GM03348 (cell line): ENCODE measurements at regions not wholly inside any gene's neighbourhood (a gene's known extent, or its start where the extent isn't known, plus 50 kb on each side); places are given as distances from the start of the nearest gene placed in this dataset.

Experiments
- DNase-seq: peaks from one replicate; pipeline ENCODE4 v3.0.0; 2012; ENCODE audit warnings: low spot score

GRCh38 chr3:102529452-102529851 lies 94.6 kb downstream of the ZPLD1 start:
- no peak for DNase-seq

DNA sequence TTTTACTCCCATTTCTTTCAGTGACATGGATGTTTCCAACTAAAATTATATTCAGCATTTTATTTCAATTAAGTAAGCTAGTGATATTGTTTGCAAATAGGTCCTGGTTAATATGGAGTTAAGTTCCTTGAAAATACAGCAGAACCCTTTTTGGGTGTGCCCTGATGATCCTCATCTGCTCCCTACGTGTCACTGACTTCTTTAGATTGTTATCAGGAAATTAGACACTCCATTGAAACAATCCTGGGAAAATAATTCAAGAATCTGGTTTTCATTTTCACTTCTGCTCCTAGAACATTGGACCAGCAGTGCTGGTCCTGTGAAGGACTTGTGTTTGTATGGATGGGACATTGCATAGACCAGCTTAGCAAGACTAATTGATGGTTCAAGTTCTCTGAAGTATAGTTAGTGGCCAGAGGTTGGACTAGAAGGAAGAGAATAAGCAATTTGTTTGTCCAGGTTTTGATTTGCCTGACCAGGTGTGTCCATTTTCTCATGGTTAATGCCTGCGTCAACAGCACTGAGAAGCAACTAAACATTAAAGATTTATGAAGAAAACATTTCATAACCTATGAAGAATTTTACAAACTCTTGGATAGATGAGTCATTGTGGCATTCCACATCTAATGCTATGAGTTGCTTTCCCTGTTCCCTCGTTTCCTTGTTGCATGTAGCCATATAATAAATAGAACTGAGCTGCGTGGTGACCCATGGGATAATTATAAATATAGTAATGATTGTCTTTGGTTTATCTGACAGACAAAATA lies 95.8 kb downstream of the ZPLD1 start:
- DNase-seq = no peak

GRCh38 chr3:102531686-102532085 lies 96.9 kb downstream of the ZPLD1 start:
- no peak for DNase-seq

DNA sequence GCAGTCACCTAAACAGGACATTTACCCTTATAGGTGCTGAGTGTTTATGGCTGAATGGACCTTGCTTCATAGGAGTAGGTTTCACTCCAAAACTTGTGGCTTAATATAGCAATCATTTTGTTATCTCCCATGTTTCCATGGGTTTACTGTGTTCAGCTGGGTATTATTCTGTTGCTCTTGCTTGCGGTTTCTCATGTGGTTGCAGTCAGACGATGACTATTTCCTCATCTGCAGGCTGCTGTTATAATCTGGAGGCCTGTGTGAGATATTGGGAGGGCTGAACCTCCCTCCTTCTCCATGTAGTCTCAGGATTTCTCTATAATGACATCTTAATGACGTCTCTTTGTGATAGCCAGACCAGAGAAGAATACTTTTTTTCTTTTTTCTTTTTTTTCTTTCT lies 98.1 kb downstream of the ZPLD1 start:
- peak; percentile 9 for DNase-seq

DNA sequence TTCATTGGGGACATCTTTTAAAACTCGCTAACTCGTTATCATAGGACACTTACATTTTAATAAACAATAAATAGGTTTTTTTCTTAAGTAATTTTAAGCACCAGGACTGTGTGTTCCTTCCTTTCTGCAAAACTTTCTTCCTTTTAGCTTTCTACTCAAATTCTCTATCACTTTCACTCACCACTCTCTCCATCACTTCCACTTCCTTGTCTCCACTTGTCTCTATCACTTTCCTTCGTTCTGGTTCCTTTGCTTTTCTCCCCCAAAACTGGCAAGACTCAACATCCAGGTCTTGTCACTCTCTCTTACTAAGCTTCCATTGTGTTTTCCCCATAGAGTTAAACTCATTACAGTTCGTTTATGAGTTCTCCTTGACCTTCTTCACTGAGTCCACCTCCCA lies 99.0 kb downstream of the ZPLD1 start:
- DNase-seq = no peak

DNA sequence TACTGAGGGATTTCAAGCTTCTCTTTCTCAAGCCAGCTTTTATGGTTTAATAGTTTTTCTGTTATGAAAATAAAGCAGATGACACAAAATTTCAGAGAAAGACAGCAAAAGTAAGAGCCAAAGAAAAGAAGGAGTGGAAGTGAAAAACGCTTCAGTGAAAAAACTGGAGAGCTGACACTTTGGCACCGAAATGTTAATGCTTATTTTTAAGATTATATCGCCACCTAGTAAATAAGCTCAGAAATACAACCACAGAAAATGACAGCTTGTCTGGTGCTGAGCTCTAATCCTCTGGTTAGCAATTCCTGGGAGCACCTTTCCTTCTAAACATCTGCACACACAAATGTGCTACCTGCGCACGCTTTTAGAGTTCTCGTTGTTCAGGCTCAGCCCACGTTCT lies 101.6 kb downstream of the ZPLD1 start:
- DNase-seq = peak; percentile 33

DNA sequence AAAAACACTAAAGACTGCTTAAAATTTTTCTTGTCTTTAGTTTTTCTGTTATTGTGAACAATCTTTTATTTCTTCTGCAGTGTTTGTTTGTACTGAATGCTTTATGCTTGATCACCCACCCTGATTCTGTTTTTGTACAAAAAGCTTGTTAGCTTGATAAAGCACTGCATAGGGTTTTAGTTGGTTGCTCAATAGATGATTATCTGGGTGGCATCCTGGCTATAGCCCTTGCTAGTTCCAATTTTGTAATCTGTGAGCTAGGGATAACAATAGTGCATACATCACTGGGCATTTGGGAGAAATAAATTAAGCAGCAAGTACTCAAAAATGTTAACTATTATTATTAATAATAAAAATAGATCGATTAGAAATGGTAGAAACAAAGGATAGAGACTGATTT lies 102.3 kb downstream of the ZPLD1 start:
- DNase-seq = no peak

DNA sequence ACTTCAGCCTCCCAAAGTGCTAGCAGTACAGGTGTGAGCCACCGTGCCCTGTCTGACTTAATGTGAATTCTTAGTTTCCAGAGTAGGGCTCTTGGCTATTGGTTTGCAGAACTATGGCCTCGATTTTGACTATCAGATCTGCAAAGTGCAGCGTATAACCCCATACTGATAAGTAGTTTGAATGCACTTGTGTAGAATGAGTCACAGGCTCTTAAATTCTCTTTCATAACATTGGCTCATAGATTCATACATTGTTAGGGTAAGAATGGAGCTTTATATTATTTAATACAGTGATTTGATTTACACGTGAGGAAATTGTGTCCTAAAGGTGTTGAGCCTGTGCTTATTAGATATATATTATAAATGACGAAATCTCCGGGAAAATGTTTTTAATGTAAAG lies 109.9 kb downstream of the ZPLD1 start:
- DNase-seq = no peak

GRCh38 chr3:102545276-102545675 lies 110.5 kb downstream of the ZPLD1 start:
- DNase-seq = no peak

DNA sequence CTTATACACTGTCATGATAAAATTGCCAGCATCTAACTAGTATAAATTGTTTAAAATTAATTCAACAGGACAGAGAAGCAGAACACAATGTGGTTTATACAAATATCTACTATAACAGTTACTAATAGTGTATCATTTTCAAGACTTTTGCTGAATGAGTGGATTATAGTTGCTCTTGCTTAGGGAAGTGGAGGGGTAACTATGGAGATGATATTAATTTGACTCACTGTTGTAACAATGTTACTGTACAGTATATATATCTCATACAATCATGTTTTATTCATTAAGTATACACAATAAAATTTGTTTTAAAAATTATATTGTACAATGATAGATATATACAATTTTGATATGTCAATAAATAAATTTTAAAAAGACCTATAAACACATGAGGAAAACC lies 119.1 kb downstream of the ZPLD1 start:
- no peak for DNase-seq

- no peak for DNase-seq
These were observed 135.7 kb downstream of the ZPLD1 start for GRCh38 chr3:102570511-102570910.

- no peak for DNase-seq
These were observed 136.2 kb downstream of the ZPLD1 start for GRCh38 chr3:102571006-102571405.

DNA sequence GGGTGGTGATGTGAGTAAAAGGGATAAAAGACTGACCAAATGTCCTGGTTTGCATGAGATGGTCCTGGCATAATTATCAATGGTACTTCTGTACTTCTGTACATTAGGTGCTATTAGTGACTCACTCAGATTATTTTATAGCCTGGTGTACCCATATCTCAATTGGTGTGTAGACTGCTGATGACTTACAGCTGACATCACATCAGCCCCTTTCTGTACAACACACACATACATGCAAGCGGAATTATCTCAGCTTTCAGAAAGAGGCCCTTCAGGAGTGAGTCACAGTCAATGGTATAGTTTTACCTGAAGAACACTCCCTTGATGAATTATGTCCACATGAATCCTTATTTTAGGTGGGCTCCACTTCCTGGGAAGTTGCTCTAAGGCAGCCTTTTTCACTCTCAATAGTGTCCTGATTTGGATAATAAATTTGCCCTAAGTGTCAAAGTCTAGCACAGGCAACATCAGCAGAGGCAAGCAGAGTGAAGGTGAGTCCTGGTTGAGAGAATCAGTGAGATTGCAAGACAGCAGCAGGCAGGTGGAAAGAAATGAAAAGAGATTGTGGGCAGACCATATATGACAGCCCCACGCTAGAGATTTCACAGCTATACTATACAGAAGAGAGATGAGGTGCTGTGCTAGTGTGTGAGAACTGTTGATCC lies 137.0 kb downstream of the ZPLD1 start:
- no peak for DNase-seq

- no peak for DNase-seq
These were observed 138.7 kb downstream of the ZPLD1 start for GRCh38 chr3:102573483-102574028.

- DNase-seq = no peak
These were observed 139.5 kb downstream of the ZPLD1 start for GRCh38 chr3:102574355-102574754.

GRCh38 chr3:102576651-102577050 lies 141.8 kb downstream of the ZPLD1 start:
- DNase-seq = no peak

- DNase-seq = no peak
These were observed 142.4 kb downstream of the ZPLD1 start for GRCh38 chr3:102577082-102577789.

DNA sequence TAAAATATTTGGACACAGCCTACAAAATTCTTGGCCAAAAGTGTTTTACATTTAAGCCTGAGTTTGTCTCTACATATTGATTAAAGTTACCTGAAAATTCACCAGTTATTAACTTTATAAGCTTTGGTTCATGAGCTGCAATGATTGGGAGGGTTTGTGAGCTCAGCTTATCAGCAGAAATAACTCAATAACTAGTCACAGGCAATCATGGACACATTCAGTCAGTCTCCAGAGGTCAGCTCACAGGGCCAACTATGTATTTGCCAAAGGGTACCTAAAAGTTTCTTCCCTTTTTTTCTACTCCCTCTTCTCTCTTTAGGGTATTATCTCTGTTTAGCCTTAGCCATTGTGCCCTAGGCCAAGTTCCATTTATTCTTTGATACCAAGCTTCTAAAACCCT lies 145.9 kb downstream of the ZPLD1 start:
- no peak for DNase-seq

DNA sequence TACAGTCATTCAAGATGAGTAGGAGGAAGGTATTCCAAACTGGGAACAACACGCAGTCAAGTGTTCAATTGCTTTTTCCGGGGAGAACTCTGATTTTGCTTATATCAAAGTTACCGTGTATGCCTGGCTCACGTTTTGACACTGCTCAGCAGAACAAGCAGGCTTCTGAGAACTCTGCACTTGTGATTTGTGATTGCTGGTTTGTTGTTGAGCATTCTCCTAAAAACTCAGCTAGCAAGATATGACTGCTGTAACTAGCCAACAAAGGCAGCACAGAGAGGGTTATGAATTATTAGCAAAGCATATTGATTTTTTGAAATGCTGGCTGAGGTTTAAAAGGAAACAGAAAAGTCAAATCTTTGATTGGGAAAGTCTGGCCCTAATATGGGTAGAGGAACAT lies 151.7 kb downstream of the ZPLD1 start:
- DNase-seq = no peak

DNA sequence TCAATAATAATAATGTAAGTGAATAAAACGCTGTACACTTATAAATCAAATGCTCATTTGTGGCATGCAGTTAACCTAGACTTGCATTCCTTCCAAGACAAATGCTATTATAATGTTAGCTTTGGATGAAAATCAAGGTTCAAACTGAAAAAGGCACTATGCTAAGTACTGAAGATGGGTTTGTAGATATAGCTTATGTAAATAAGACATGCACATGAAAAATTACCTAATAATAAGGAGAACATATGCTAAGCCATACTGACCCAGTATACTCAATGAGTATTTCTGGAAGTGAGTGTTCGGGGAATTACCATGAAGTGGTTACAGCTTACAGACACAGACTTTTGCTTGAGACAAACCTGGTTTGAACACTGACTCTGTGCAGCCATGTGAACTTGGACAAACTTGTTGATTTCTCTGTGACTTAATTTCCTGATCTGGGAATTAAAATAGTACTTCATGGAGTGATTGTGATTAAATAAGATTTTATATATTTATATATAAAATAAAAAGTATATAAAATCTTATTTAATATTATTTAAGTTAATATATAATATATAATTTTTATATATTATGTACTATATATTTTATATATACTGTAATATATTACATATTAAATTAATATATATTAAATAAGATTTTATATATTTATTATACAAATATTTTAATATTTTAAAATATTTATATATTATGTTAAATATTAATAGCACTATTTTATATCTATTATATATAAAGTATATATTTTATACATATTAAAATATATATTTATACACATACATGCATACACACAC lies 159.2 kb downstream of the ZPLD1 start:
- no peak for DNase-seq

GRCh38 chr3:102595057-102595456 lies 160.2 kb downstream of the ZPLD1 start:
- no peak for DNase-seq
